HG03108 (cell line): ENCODE measurements at regions not wholly inside any gene's neighbourhood (a gene's known extent, or its start where the extent isn't known, plus 50 kb on each side); places are given as distances from the start of the nearest gene placed in this dataset.

ENCODE experiments used
- ATAC-seq: cut with Tn5 transposase; IDR thresholded peaks from one replicate; pipeline ENCODE4 v1.9.1; 2021; ENCODE audit warnings: moderate library complexity; ENCODE audit not compliant: unreplicated experiment

DNA sequence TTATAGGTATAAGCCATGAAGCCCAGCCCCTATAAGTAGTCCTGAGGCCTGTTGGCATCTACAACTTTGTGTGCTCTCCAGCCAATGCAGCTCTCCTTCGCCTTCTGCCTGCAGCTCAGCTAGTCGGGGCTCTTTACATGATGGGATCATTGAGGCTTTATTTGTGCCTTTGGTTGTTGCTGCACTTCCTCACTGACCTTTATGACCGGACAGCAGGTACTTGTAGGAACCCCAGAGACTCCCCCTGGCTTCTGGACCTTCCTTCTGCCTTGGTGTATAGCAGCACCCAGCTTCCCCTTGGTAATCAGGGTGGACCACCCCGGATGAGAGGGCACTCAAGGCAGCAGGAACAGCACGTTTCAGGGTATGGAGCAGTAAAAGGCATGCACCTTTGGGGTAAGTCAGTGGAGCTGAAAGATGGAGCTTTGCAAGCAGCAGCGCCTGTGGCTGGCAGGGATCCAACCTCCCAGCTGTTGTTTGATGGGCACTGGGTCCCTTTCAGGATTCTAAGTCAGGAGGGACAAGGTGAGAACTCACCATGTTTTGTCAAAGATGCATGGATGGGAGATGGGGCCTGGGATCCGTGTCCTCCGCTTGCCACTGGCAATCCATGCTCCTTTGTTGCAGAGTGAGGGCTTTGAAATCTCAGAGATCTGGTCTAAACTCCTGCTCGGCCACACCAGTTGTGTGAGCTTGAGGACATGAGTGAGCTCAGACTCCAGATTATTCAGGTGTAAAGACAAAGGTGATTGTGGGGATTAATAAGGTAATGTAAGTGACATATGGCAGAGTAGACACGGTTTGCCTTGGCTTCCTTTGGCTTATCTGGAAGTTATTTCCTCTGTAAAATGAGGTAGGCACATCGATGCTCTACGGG, 65.1 kb upstream of the KLF13 start:
- ATAC-seq = no peak

DNA sequence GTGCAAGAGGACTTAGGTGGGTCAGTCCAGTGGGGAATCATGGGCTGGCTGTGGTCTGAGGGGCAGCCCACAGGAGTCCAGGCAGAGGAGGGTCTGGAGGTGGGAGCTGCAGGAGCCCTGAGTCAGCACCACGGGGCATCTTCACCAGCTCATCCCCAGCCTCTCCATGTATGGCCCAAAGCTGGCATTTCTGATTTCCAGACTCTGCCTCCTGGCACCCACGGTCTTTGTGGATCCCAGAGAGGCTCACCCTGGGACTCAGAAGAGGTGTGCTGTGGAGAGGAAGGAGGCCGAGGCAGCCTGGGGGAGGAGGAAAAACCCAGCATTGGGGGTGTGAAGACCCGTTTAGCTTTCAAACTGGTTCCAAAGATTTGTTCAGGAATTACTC, 64.5 kb upstream of the KLF13 start:
- ATAC-seq = no peak

DNA sequence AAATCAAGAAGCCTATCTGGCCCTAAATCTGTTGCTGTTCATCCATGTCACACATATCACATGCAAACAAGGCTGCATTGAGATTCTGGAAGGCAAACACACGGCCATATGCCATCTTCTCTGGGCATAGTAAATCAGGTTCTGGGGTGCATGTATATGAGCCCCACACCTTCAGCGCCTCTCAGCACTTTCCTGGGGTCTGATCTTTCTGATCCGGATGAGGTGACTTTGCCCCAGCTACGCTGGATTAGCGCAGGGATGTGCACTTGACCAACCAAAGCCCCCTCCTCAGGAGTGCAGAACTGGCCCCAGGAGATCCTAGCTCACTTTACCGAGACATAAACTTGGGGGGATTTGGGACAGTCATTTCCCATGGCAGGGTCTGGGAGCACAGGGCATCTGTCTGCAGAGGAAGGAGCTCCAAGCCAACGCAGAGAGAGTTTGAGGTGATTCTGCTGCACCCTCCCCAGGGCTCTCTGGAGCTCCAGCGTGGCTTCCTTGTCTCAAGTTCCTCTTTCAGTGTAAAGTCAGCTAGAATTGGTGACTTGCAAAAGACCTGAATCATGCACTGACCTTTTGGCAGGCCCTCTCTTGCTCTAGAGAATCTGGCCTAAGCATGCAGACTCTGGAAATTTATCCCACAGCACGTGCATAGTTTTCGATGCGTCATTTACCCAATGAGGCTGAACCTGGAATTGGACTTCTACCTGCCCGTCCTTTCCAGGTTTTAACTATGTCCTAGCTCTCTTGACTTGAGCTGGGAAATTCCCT, 63.5 kb upstream of the KLF13 start:
- ATAC-seq = peak; percentile 30

DNA sequence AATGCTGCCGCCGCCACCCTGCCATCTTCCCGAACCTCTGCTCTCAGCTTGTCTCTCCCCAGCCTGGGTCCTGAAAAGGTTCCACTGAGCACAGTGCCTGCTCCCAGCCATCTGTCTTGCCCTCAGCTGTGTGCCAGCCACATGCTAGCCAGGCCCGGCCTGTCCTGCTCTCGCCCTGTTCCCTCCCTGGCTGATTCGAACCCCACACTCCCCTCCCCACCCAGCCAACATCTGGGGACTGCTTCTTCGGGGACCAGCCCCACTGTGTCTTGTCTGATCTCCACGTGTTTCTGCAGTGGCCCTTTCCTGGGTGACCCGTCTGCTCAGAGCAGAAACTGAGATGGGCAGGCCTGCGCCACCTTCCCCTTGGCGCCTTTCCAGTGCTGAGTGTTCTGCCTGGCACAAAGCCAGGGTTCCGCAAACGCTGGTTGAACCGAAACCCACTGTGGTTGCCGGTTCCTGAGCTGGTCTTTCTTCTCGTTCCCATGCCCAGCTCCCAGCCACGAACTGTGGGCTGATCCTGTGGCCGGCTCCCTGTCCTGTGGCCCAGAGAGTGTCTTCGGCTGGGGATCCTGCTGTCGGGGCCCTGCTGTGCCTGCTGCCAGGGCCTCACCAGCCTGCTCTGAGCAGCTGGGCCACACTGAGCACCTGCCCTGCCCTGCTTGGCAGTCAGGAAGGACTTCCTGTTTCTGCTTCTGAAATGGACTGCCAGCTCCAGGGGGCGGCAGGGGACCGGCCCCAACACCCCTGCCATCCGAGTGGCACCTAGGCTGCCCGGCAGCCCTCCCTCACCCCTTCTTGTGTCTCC, 62.7 kb upstream of the KLF13 start:
- ATAC-seq = peak; percentile 26

DNA sequence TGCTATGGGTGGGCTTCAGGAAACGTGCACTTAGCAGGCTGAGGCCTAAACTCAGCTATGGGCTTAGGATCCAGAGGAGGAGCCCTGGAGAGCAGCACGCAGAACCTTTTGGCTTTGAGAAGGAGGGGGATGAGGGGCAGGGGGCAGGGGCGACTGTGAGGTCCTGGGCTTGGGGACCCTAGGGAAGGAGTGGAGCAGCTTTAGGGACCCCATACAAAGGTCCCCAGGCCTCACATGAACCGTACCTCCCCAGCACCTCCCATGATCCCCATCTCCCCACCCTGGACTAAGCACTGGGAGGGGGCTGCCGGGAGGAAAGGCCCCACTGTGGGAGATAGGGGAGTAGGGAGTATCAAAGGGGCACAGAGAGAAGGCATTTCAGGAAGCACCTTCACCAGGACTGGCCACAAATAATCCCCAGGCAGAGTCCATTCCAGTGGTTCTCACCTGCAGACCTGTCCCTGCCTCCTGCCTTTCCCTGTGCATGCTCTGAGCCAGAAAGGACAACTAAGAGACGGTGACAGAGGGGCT, 62.0 kb upstream of the KLF13 start:
- no peak for ATAC-seq

DNA sequence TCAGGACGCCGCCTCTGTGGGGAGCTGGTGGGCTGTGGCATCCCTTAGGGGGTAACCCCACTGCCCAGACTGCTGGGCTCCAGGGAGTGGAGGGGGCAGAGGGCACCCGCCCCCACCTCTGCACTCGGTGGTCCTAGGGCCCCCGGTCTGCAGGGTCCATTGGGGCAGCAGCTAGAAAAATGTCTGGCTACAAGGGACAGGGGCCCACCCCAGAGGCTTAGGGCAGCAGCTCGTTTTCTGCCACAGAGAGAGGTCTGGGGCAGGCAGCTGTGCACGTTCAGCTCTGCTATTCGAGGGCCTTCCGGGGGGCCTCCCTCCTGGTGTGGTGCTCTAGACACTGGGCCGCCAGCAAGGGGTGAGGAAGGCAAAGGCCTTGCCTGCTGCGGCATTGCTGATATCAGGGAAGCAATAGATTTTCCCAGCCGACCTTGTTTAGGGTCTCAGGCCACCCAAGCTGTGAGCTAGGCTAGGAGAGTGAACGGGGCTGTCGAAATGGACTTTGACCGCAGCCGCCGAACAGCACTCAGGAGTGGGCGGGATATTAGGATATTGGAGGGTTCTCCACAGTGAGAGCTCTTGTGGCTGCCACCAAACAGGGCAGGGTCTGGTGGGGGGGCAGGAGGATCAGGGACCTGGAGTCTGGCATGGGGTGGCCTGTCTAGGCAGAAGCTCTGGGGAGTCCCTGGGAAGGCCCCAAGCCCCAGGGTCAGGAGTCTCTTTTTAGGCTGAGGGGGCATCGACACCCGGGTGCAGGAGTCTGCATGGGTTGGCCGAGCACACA, 61.4 kb upstream of the KLF13 start:
- ATAC-seq = no peak

DNA sequence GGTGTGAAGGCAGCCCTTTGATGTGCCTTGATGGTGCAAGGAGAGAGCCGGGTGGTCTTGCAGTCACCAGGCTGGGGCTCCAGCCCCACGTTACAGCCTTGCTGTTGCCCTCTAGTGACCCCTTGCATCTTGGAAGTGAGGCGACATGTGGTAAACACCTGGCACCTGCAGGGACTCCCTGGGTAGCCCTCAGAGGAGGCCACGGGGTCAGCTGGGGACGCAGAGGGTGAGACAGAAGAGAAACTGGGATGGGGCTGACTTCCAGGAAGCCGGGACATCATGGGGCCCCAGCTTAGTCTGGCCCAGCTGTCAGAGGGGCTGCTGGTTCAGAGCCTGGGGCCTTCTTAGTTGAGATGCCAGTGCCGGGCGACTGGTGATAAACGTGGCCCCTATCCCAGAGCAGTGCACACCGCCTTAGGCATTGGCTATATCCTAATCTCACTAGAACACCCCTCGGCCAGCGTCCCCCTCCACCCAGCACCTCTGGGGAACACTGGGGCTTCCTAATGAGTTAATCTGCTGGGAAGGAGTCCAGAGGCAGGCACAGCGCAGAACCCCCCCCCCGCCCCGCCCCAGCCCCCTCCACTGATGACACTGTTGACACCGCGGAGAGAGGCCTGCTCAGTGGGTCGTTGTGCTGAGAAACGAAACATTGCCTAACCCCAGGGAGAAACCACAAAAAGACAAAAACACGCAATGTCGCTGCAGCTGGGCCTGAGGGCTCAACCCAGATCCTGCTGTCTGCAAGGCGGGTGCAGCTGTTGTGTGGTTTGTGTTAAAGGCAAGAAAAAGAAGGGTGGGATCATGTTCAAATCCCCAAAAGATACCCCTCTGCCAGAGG, 60.5 kb upstream of the KLF13 start:
- peak; percentile 46 for ATAC-seq

DNA sequence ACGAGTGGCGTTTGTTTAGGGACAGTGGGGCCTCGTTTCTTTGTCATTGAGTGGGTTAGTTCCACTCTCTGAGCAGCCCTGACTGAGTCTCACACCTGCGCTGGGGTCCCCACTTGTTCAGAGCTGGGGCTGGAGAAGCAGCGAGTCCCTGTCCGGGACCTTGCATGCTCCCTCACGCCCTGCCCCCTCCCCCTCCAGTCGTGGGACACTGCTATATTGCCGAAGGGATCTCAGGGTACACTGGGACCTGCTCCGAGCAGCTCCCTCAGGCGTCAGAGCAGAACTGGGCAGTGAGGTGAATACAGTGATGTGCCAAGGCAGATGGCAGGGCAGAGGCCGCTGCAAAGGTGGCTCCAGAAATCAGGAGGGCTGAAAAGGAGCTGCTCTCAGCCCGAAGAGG, 59.9 kb upstream of the KLF13 start:
- ATAC-seq = no peak

DNA sequence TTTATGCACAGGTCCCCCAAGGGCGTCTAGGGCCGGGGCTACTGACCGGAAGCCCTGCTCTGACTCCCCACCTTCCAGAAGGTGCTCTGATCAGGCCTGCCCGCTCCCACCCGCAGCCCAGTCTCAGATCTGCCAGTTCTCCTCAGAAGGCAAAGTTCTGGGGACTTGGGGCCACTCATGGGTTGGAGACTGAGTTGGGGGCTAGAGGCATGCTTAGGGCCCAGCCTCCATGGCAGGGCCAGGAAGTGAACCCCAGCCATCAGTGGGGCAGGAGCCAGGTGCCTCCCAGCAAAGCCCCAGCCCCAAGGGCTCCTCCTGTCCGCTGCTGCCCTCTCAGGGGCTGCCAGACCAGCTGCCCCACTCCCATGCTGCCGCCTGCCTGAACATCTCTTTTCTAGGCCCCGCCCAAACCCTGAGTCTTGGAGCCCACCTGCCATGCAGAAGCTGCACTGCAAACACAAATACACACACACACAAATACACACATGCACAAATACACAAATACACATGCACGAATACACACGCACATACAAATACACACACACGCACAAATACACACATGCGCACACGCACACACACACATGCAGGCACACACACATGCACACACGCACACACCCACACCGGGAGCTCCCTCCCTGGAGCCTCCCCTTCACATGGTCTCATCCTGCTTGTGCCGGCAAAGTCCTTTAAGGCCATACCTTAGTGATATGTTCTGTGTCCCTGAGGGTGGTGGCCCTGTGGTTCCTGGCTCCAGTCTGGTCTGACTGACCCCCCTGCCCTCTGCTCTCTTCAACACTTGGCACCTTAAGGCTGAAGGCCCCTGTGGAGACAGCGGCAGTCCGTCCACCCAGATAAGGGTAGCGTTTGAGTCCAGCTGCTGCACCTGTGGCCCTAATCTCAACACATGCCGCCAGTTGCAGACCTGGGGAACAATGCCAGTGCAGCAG, 59.2 kb upstream of the KLF13 start:
- ATAC-seq = no peak

DNA sequence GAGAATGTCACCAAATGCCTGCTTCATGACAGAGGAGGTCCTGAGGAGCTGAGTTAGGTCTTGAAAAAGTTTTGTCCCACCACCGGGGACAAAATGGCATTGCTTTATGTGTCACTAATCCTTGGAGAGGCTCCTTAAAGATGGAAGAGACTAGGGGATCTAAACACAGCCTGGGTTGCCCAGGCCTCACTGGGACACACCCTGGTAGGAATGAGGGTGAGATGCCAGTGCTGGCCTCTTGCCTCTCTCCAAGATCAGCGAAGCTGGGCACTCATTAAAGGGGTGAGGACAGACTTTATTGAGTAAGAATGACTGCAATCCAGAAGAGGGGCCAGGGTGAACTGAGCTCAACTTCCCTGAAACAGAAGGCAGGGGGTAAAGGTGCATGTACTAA, 58.5 kb upstream of the KLF13 start:
- ATAC-seq = no peak

DNA sequence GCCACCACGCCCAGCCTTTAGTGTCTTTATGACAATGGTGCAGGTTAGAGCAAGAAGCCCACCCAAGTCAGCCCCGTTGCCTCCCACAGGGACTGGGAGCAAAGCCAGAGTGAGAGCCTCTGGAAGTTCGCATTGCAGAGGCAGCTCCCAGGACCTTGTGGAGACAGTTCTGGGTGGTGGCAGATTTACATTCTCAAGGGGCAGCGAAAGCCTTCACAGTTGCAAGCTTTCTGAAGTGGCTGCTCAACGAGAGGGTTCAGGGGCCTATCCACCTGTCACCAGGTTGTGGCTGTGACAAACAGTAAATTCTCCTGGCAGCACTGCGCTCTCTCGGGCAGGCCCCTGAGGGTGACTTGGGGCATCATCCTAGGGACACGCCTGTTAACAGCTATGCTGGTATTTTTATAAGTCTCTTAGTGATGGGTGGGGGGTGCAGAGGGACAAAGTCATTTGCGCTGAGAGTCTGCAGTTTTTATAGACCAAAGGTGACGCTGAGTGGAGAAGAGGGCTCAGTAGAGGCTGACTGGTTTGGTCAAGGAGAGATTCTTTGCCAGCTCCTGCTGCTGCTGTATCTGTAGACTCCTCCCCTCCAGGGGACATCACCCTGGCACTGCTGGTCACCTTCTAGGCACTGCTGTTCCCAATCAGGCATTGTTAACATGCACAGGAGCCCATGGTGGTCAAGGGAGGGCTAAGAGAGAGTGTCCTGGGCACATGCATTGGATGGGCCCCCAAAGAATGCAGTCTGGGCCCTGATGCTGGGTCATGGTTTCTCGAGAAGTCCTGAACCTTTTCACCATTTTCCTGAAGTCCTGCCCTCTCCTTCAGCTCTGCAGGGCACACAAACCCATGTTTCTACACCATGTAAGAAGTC, 57.5 kb upstream of the KLF13 start:
- ATAC-seq = no peak

DNA sequence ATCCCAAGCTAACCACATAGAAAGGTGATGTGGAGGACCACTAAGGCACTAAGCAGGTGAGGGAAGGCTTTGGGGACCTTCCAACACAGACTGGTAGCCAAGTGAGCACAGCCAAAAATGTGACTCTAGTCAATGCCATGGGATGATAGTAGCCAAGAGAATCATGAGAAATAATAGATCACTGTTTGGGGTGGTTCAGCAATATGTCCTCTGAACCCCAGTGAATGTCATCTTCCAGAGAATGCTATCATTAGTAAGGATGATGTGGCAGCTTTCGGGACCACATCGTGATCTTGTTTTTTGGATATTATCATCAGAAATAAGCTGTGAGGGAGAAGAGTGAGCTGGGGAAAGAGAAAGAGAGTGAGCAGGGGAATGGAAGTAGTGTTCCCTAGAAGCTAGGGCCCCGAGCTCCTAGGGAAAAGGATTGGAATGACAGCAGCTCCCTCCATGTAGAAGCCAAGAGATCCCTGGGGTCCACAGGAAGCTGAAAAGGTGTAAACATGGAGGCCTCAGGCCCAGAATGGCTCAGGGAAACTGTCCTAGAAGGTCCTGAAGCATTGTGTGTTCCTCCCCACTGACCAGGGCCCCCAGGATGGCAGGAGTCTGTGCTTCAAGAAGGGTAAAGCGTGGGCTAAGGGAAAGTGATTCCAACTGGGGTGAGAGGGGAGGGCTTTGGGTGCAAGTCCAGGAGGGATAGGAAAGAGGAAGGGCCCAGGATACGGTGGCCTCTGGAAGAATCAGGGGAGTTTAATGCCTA, 56.6 kb upstream of the KLF13 start:
- ATAC-seq = no peak

DNA sequence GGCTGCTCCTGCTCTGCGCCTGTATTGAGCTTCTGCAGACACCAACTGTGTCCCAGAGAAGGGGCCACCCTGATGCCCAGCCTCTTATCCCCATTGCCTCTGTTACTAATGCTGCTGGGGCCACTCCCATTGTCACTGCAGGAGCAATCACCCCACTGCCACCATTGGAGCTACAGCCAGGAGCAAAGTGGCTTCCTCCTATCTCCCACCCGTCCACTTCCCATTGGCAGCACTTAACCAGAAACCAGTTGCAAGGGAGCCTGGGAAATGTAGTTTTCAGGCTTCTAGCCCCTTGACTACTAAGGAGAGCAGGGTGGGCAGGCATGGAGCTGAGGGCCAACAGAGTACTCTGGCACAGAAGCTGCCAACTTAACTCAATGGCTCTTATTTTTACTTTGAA, 55.9 kb upstream of the KLF13 start:
- no peak for ATAC-seq

DNA sequence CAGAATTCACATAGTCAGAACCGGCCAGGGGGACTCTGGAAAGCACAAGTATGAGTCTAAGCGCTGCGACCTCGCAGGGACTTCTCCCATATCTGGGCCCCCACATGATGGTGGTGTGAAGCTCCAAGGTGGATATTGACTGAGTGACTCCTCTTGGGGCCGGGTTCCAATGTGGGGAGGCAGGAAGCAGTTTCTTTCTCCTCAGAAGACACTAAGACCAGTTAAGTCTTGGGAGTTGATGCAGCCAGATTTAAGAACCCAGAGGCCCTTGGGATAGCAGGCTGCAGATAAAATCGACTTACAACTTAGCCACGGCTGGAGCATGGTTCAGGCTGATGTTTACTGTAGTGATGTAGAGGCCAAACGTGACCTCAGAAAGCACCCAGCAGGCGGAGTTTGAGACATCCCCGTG, 55.4 kb upstream of the KLF13 start:
- ATAC-seq = no peak

DNA sequence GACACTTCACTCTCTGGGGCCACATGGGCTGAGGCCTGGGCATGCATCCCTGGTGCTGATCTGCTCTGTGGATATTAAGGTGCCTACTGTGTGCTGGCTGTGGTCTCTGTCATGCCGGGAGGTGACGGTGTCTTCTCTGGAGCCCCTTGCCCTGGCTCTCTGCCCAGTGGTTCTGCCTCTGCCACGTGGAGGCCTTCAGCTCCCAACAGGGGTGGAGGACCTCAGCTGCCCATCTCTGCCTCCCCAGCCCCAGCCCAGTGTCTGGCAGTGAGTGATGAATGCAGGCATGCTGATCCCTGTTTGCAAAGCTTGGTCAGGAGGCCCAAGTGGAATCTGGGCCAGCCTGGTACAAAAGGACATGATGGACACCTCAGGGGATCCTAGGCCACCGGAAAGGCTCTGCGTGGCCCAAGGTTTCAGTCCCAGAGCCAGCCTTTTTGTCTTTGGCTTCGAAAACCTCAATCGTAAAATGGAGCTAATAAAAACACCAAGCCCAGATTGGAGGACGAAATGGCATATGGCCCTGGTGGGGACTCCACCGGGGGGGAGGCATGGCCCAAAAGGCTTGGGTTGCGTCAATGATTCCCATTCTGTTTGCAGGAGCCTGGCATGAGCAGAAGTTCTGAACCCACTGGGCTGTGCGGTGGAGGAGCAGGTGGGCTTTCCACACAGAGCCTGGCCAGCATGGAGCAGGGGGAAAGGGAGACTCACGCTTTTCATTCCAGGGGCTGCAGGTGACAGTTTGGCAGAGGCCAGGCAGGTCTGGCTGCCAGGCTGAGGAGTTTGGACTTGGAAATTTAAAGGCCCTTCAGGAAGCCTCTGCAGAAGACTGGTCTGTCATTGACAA, 54.7 kb upstream of the KLF13 start:
- no peak for ATAC-seq
